GM12878 (cell line): ENCODE measurements at regions not wholly inside any gene's neighbourhood (a gene's known extent, or its start where the extent isn't known, plus 50 kb on each side); places are given as distances from the start of the nearest gene placed in this dataset.
"Not testable (repeated sequence)": the region's sequence is repeated elsewhere in the genome, so short reads cannot be mapped to it uniquely, and the experiment has no call there.

Experiments
- ATAC-seq: fragments of 200-7000 bp; cut with Tn5 transposase; 3 replicates; pipeline ENCODE4 v1.9.1; 2020; ENCODE audit warnings: mild to moderate bottlenecking, moderate library complexity
- BruUV-seq: library from RNA; stranded (reverse); fragments of 400-500 nt; replicated peaks from 2 replicates; lab custom pipeline; 2021; lab: Mats Ljungman, UMichigan
- CTCF ChIA-PET: fragments of 300-600 bp; sonication (Branson Sonifier 250); formaldehyde crosslinking; extraction: SDS; loops from one replicate; lab custom pipeline; 2021; ENCODE audit warnings: inconsistent platforms; lab: Yijun Ruan, JAX
- POLR2A ChIA-PET: fragments of 350-600 bp; formaldehyde crosslinking; extraction: SDS; loops from one replicate; lab custom pipeline; 2021; ENCODE audit warnings: inconsistent platforms; lab: Charles Lee
- RAD21 ChIA-PET: fragments of 300-600 bp; sonication (Branson Sonifier 250); formaldehyde crosslinking; loops from one replicate; lab custom pipeline; 2023; ENCODE audit warnings: antibody characterized with exemption; ENCODE audit not compliant: unreplicated experiment; lab: Charles Lee
- SMC1A ChIA-PET: fragments of 300-600 bp; sonication (Branson Sonifier 250); formaldehyde crosslinking; loops from one replicate; lab custom pipeline; 2023; ENCODE audit not compliant: unreplicated experiment, uncharacterized antibody; lab: Charles Lee
- DNase-seq: peaks from one replicate; pipeline ENCODE4 v3.0.0-alpha.2; 2011; ENCODE audit warnings: low read depth, low spot score
- FAIRE-seq: peaks from 3 replicates; lab custom pipeline; 2011; peaks lifted over from hg19 to GRCh38; lab: Jason Lieb, UNC
- H2AFZ ChIP-seq: 2 replicates; pipeline ENCODE4 v1.6.0; 2011; ENCODE audit warnings: low read depth, low read length, control low read depth; ENCODE audit not compliant: control insufficient read depth
- H3K27ac ChIP-seq: 2 replicates; pipeline ENCODE4 v1.5.1; 2011; ENCODE audit warnings: control low read depth; ENCODE audit not compliant: control insufficient read depth, insufficient read depth
- H3K27me3 ChIP-seq, 2 experiments: replicated peaks in 1 of 2; 2 replicates each; pipeline versions ENCODE4 v1.6.0 to v1.6.1; 2011; ENCODE audit warnings: low read length in 1 of 2; ENCODE audit not compliant: control insufficient read depth in 2 of 2, insufficient read depth in 2 of 2
- H3K36me3 ChIP-seq, 2 experiments: 2 replicates each; pipeline ENCODE4 v1.5.1; 2011; ENCODE audit warnings: low read length in 1 of 2; ENCODE audit not compliant: control insufficient read depth in 2 of 2, insufficient read depth in 2 of 2
- H3K4me1 ChIP-seq: 2 replicates; pipeline ENCODE4 v1.6.1; 2011; ENCODE audit warnings: mild to moderate bottlenecking, low read length, moderate library complexity, mixed read lengths; ENCODE audit not compliant: control insufficient read depth, insufficient read depth
- H3K4me2 ChIP-seq: 2 replicates; pipeline ENCODE4 v1.6.0; 2011; ENCODE audit warnings: control low read depth; ENCODE audit not compliant: control insufficient read depth, insufficient read depth
- H3K4me3 ChIP-seq: fragments of 200-600 bp; sonication (generic); 2 replicates; pipeline ENCODE4 v1.5.1; 2016
- H3K79me2 ChIP-seq: 2 replicates; pipeline ENCODE4 v1.6.0; 2011; ENCODE audit warnings: low read length; ENCODE audit not compliant: control insufficient read depth, insufficient read depth
- H3K9ac ChIP-seq: 2 replicates; pipeline ENCODE4 v1.8.0; 2011; ENCODE audit warnings: low read length, control low read depth, mixed read lengths; ENCODE audit not compliant: control insufficient read depth, insufficient read depth
- H3K9me3 ChIP-seq: replicated peaks from 3 replicates; pipeline ENCODE4 v1.5.1; 2011; ENCODE audit warnings: mild to moderate bottlenecking, low read length; ENCODE audit not compliant: control insufficient read depth, insufficient read depth
- H4K20me1 ChIP-seq: 2 replicates; pipeline ENCODE4 v1.6.0; 2011; ENCODE audit not compliant: control insufficient read depth, insufficient read depth
- BCL3 ChIP-seq: IDR thresholded peaks from 2 replicates; pipeline ENCODE4 v1.6.1; 2011; ENCODE audit warnings: borderline replicate concordance, low read depth, mild to moderate bottlenecking, moderate library complexity, low read length; ENCODE audit not compliant: insufficient read depth, poor library complexity, severe bottlenecking
- KDM1A ChIP-seq: fragments of 200-600 bp; sonication (generic); IDR thresholded peaks from 2 replicates; pipeline ENCODE4 v1.6.1; 2016; ENCODE audit warnings: borderline replicate concordance
- ZBTB11 ChIP-seq: fragments of 450-650 bp; formaldehyde crosslinking; IDR thresholded peaks from 2 replicates; pipeline ENCODE4 v1.5.0; 2022; ENCODE audit warnings: mild to moderate bottlenecking, missing genetic modification characterization
- ZNF24 ChIP-seq: fragments of 450-650 bp; IDR thresholded peaks from 2 replicates; pipeline ENCODE4 v1.6.1; 2017; ENCODE audit warnings: antibody characterized with exemption, mild to moderate bottlenecking
- WGBS: methylation state at CpG from one replicate; pipeline ENCODE4 v1.1.6; 2016; ENCODE audit warnings: low lambda C conversion rate; ENCODE audit not compliant: insufficient replicate concordance, insufficient coverage; ENCODE audit errors: missing lambda C conversion rate; 5-methylcytosine and 5-hydroxymethylcytosine counted together
- in situ Hi-C: fragments of 300-500 bp; cut with MboI; formaldehyde crosslinking; loops from 9 replicates; pipeline ENCODE4 v1.14.3; 2018; ENCODE audit warnings: mixed read lengths
- intact Hi-C: fragments of 100-400 bp; cut with micrococcal nuclease; formaldehyde crosslinking; loops from one replicate; pipeline ENCODE4 v1.14.2; 2022; ENCODE audit not compliant: unreplicated experiment

- TF ChIP-seq BCL3 (no peak), ZNF24 (no peak), ZBTB11 (CRISPR knock-in tag) (no peak), KDM1A (no peak)
- TF ChIP-seq, all 136 proteins: peak for 0
Measured at GRCh38 chr3:191131305-191131704, 67.7 kb upstream of the OSTN start (continued).

GRCh38 chr3:191124891-191125290 lies 74.2 kb upstream of the OSTN start:
- H2AFZ ChIP-seq, in situ Hi-C loops, H3K27me3 ChIP-seq, CTCF ChIA-PET, H3K9me3 ChIP-seq, DNase-seq, ATAC-seq, H4K20me1 ChIP-seq, intact Hi-C loops, H3K79me2 ChIP-seq, FAIRE-seq, H3K4me1 ChIP-seq, H3K4me2 ChIP-seq, POLR2A ChIA-PET, H3K36me3 ChIP-seq, H3K27ac ChIP-seq, H3K4me3 ChIP-seq, H3K9ac ChIP-seq, RAD21 ChIA-PET, BruUV-seq: not testable (repeated sequence)
- SMC1A ChIA-PET = interaction anchor here (0.6 kb wide), 1 partner anchor 11 kb away, joined by 3 read pairs; no protein-coding TSS in a partner anchor
- 85% methylated on average over 8 of the region's 30 CpGs for WGBS
